WTC11 (cell line): ENCODE measurements at regions not wholly inside any gene's neighbourhood (a gene's known extent, or its start where the extent isn't known, plus 50 kb on each side); places are given as distances from the start of the nearest gene placed in this dataset.

Experiments
- ATAC-seq: fragments of 200-7000 bp; cut with Tn5 transposase; 2 replicates; pipeline ENCODE4 v1.10.0; 2021; ENCODE audit warnings: mild to moderate bottlenecking, moderate library complexity
- CTCF ChIA-PET: fragments of 300-600 bp; sonication (Branson Sonifier 250); formaldehyde crosslinking; loops from one replicate; lab custom pipeline; 2021; ENCODE audit warnings: antibody characterized with exemption; lab: Charles Lee
- POLR2A ChIA-PET: fragments of 350-600 bp; sonication (Branson Sonifier 250); formaldehyde crosslinking; loops from one replicate; lab custom pipeline; 2021; ENCODE audit warnings: antibody characterized with exemption; lab: Charles Lee
- DNase-seq: peaks from one replicate; pipeline ENCODE4 v3.0.0; 2021; ENCODE audit warnings: low spot score
- H3K27ac Mint-ChIP-seq: 2 replicates; pipeline ENCODE4 v1.8.0; 2021; ENCODE audit warnings: mixed read lengths
- H3K27me3 Mint-ChIP-seq: 2 replicates; pipeline ENCODE4 v1.8.0; 2021; ENCODE audit warnings: low read depth, mild to moderate bottlenecking, moderate library complexity, mixed read lengths
- H3K36me3 Mint-ChIP-seq: 2 replicates; pipeline ENCODE4 v1.8.0; 2021; ENCODE audit warnings: mixed read lengths
- H3K4me1 Mint-ChIP-seq: 2 replicates; pipeline ENCODE4 v1.8.0; 2022; ENCODE audit warnings: mixed read lengths
- H3K4me3 Mint-ChIP-seq: 2 replicates; pipeline ENCODE4 v1.8.0; 2021; ENCODE audit warnings: mild to moderate bottlenecking, moderate library complexity, mixed read lengths
- H3K9me3 Mint-ChIP-seq: 2 replicates; pipeline ENCODE4 v1.8.0; 2021; ENCODE audit warnings: mixed read lengths
- ATF1 ChIP-seq: sonication (generic); formaldehyde crosslinking; IDR thresholded peaks from 2 replicates; pipeline ENCODE4 v1.8.1; 2023; ENCODE audit warnings: mild to moderate bottlenecking, moderate library complexity, missing genetic modification reagents
- CREB1 ChIP-seq: sonication (generic); formaldehyde crosslinking; IDR thresholded peaks from 2 replicates; pipeline ENCODE4 v1.8.0; 2023; ENCODE audit warnings: mild to moderate bottlenecking, missing genetic modification reagents
- GABPB1 ChIP-seq: sonication (generic); formaldehyde crosslinking; IDR thresholded peaks from 2 replicates; pipeline ENCODE4 v1.8.1; 2023; ENCODE audit warnings: mild to moderate bottlenecking, missing genetic modification reagents
- NFE2L1 ChIP-seq: sonication (generic); formaldehyde crosslinking; IDR thresholded peaks from 2 replicates; pipeline ENCODE4 v1.8.1; 2023; ENCODE audit warnings: missing genetic modification reagents
- NR3C1 ChIP-seq: sonication (generic); formaldehyde crosslinking; conservative IDR thresholded peaks from 2 replicates; pipeline ENCODE4 v1.8.1; 2023; ENCODE audit warnings: low read depth, mild to moderate bottlenecking, missing genetic modification reagents
- PRRX2 ChIP-seq: fragments of 250-450 bp; sonication (Bioruptor Pico); IDR thresholded peaks from 2 replicates; pipeline ENCODE4 v1.8.0; 2021; ENCODE audit warnings: mild to moderate bottlenecking
- SMAD3 ChIP-seq: sonication (generic); formaldehyde crosslinking; IDR thresholded peaks from 2 replicates; pipeline ENCODE4 v1.8.0; 2022; ENCODE audit warnings: missing genetic modification reagents, mild to moderate bottlenecking, borderline replicate concordance
- SMAD4 ChIP-seq: sonication (generic); formaldehyde crosslinking; IDR thresholded peaks from 2 replicates; pipeline ENCODE4 v1.8.0; 2022; ENCODE audit warnings: mild to moderate bottlenecking, missing genetic modification reagents
- ZBTB21 ChIP-seq: sonication (generic); formaldehyde crosslinking; IDR thresholded peaks from 2 replicates; pipeline ENCODE4 v1.8.1; 2023; ENCODE audit warnings: mild to moderate bottlenecking, missing genetic modification reagents, borderline replicate concordance
- TF ChIP-seq, protein P1 (sequence below): fragments of 250-450 bp; sonication (Bioruptor Pico); conservative IDR thresholded peaks from 2 replicates; pipeline ENCODE4 v1.9.0; 2021; ENCODE audit warnings: mild to moderate bottlenecking
- TF ChIP-seq, protein P2 (sequence below): sonication (generic); formaldehyde crosslinking; IDR thresholded peaks from 2 replicates; pipeline ENCODE4 v1.8.0; 2022; ENCODE audit warnings: mild to moderate bottlenecking, missing genetic modification reagents
- TF ChIP-seq, protein P3 (sequence below): fragments of 250-450 bp; sonication (Bioruptor Pico); IDR thresholded peaks from 2 replicates; pipeline ENCODE4 v1.8.0; 2021; ENCODE audit warnings: mild to moderate bottlenecking
- TF ChIP-seq, protein P4 (sequence below): fragments of 250-450 bp; sonication (Bioruptor Pico); IDR thresholded peaks from 2 replicates; pipeline ENCODE4 v1.9.0; 2021; ENCODE audit warnings: mild to moderate bottlenecking, borderline replicate concordance
- TF ChIP-seq, protein P5 (sequence below): sonication (generic); formaldehyde crosslinking; IDR thresholded peaks from 2 replicates; pipeline ENCODE4 v1.8.1; 2023; ENCODE audit warnings: mild to moderate bottlenecking, moderate library complexity, missing genetic modification reagents
- TF ChIP-seq, protein P6 (sequence below): sonication (generic); formaldehyde crosslinking; conservative IDR thresholded peaks from 2 replicates; pipeline ENCODE4 v1.8.1; 2022; ENCODE audit warnings: mild to moderate bottlenecking, missing genetic modification reagents
- TF ChIP-seq, protein P7 (sequence below): sonication (generic); formaldehyde crosslinking; IDR thresholded peaks from 2 replicates; pipeline ENCODE4 v1.8.1; 2022; ENCODE audit warnings: missing genetic modification reagents, borderline replicate concordance
- TF ChIP-seq, protein P8 (sequence below): sonication (generic); formaldehyde crosslinking; IDR thresholded peaks from 2 replicates; pipeline ENCODE4 v1.8.0; 2023; ENCODE audit warnings: mild to moderate bottlenecking, missing genetic modification reagents

DNA sequence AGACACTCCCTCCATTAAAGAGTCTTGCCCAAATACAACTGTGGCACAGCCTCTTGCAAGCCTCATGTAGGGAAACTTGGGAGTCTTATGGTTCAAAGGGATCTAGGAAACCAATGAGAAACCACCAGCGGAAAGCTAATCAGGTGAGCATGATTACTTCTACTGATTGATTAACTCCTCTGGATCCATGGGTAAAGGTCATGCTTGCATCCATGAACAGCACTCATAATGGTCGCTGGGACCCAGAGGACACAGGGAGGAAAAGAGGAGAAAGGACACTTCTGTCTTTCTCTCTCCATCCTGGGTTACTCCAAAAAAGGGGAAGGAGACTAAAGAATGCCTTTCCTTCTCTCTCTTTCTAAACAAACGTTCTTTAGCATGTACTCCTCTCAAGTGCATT is 1397.2 kb downstream of the LRFN5 start (continued):
- TF ChIP-seq, protein P1, sequence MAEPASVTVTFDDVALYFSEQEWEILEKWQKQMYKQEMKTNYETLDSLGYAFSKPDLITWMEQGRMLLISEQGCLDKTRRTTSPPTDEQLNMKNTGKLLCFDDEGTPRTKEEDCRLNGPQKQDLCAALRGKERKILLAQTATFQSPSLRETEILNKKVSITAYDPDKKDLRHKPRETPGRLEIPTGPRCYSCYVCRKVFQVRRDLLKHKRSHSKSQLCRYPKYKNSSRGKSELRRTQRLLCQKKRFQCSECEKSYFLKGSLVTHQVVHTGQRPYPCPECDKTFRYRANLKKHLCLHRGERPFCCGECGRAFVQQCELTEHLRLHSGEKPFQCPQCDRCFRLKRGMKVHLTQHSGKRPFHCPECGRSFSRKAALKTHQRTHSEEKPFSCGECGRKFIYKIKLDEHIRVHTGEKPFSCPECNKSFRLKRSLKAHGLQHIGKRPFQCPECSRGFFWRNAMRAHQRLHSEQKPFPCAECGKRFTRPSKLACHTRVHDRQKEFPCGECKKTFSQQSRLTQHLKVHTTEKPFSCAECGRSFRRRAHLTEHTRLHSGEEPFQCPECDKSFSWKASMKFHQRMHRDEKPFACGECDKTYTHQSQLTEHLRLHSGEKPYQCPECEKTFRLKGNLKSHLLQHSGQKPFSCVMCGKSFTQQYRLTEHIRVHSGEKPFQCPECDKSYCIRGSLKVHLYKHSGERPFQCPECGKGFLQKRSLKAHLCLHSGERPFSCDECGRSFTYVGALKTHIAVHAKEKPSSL (CRISPR knock-in tag): no peak
- TF ChIP-seq ATF1: no peak
- TF ChIP-seq, protein P2, sequence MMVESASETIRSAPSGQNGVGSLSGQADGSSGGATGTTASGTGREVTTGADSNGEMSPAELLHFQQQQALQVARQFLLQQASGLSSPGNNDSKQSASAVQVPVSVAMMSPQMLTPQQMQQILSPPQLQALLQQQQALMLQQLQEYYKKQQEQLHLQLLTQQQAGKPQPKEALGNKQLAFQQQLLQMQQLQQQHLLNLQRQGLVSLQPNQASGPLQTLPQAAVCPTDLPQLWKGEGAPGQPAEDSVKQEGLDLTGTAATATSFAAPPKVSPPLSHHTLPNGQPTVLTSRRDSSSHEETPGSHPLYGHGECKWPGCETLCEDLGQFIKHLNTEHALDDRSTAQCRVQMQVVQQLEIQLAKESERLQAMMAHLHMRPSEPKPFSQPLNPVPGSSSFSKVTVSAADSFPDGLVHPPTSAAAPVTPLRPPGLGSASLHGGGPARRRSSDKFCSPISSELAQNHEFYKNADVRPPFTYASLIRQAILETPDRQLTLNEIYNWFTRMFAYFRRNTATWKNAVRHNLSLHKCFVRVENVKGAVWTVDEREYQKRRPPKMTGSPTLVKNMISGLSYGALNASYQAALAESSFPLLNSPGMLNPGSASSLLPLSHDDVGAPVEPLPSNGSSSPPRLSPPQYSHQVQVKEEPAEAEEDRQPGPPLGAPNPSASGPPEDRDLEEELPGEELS (CRISPR knock-in tag): no peak
- TF ChIP-seq, protein P3, sequence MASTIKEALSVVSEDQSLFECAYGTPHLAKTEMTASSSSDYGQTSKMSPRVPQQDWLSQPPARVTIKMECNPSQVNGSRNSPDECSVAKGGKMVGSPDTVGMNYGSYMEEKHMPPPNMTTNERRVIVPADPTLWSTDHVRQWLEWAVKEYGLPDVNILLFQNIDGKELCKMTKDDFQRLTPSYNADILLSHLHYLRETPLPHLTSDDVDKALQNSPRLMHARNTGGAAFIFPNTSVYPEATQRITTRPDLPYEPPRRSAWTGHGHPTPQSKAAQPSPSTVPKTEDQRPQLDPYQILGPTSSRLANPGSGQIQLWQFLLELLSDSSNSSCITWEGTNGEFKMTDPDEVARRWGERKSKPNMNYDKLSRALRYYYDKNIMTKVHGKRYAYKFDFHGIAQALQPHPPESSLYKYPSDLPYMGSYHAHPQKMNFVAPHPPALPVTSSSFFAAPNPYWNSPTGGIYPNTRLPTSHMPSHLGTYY (CRISPR knock-in tag): no peak
- TF ChIP-seq, protein P4, sequence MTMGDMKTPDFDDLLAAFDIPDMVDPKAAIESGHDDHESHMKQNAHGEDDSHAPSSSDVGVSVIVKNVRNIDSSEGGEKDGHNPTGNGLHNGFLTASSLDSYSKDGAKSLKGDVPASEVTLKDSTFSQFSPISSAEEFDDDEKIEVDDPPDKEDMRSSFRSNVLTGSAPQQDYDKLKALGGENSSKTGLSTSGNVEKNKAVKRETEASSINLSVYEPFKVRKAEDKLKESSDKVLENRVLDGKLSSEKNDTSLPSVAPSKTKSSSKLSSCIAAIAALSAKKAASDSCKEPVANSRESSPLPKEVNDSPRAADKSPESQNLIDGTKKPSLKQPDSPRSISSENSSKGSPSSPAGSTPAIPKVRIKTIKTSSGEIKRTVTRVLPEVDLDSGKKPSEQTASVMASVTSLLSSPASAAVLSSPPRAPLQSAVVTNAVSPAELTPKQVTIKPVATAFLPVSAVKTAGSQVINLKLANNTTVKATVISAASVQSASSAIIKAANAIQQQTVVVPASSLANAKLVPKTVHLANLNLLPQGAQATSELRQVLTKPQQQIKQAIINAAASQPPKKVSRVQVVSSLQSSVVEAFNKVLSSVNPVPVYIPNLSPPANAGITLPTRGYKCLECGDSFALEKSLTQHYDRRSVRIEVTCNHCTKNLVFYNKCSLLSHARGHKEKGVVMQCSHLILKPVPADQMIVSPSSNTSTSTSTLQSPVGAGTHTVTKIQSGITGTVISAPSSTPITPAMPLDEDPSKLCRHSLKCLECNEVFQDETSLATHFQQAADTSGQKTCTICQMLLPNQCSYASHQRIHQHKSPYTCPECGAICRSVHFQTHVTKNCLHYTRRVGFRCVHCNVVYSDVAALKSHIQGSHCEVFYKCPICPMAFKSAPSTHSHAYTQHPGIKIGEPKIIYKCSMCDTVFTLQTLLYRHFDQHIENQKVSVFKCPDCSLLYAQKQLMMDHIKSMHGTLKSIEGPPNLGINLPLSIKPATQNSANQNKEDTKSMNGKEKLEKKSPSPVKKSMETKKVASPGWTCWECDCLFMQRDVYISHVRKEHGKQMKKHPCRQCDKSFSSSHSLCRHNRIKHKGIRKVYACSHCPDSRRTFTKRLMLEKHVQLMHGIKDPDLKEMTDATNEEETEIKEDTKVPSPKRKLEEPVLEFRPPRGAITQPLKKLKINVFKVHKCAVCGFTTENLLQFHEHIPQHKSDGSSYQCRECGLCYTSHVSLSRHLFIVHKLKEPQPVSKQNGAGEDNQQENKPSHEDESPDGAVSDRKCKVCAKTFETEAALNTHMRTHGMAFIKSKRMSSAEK (CRISPR knock-in tag): no peak
- TF ChIP-seq, protein P5, sequence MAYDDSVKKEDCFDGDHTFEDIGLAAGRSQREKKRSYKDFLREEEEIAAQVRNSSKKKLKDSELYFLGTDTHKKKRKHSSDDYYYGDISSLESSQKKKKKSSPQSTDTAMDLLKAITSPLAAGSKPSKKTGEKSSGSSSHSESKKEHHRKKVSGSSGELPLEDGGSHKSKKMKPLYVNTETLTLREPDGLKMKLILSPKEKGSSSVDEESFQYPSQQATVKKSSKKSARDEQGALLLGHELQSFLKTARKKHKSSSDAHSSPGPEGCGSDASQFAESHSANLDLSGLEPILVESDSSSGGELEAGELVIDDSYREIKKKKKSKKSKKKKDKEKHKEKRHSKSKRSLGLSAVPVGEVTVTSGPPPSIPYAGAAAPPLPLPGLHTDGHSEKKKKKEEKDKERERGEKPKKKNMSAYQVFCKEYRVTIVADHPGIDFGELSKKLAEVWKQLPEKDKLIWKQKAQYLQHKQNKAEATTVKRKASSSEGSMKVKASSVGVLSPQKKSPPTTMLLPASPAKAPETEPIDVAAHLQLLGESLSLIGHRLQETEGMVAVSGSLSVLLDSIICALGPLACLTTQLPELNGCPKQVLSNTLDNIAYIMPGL: no peak

DNA sequence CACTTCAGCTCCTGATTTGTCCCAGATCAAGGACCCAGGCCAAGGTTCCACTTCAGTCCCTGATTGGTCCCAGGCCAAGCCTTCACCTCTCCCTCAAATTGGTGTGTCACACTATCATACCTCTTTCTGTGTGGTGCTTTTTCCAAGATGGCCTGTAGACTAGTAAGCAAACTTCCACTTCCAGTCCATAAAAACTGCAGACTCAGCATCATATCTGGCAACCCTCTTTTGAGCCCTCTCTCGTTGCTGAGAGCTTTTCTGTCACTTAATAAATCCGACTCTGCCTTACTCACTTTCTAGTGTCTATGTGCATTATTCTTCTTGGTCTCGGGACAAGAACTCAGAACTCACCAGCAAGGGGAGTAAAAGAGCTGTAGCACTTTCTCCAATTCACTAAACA is 1395.1 kb downstream of the LRFN5 start:
- Mint-ChIP-seq H3K9me3 (peaks cover 68% of the 10 kb centered on the region), H3K27ac (no peak overlapping the region), H3K4me3 (no peak overlapping the region), H3K27me3 (peaks cover 4% of the 10 kb centered on the region; the same call in 1 of the 2 replicates), H3K4me1 (no peaks in the 10 kb centered on the region), H3K36me3 (peaks cover 62% of the 10 kb centered on the region)
- DNase-seq: no peak
- POLR2A ChIA-PET: no interaction called here
- ATAC-seq: no peak
- CTCF ChIA-PET: no interaction called here
- TF ChIP-seq SMAD3 (CRISPR knock-in tag) (no peak), ZBTB21 (no peak), CREB1 (CRISPR knock-in tag) (no peak), PRRX2 (CRISPR knock-in tag) (no peak), NFE2L1 (CRISPR knock-in tag) (no peak), NR3C1 (no peak), SMAD4 (CRISPR knock-in tag) (no peak), GABPB1 (CRISPR knock-in tag) (no peak)
- TF ChIP-seq, protein P2 (CRISPR knock-in tag): no peak
- TF ChIP-seq, protein P6, sequence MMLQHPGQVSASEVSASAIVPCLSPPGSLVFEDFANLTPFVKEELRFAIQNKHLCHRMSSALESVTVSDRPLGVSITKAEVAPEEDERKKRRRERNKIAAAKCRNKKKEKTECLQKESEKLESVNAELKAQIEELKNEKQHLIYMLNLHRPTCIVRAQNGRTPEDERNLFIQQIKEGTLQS: no peak
- TF ChIP-seq, protein P7, sequence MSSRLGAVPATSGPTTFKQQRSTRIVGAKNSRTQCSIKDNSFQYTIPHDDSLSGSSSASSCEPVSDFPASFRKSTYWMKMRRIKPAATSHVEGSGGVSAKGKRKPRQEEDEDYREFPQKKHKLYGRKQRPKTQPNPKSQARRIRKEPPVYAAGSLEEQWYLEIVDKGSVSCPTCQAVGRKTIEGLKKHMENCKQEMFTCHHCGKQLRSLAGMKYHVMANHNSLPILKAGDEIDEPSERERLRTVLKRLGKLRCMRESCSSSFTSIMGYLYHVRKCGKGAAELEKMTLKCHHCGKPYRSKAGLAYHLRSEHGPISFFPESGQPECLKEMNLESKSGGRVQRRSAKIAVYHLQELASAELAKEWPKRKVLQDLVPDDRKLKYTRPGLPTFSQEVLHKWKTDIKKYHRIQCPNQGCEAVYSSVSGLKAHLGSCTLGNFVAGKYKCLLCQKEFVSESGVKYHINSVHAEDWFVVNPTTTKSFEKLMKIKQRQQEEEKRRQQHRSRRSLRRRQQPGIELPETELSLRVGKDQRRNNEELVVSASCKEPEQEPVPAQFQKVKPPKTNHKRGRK (CRISPR knock-in tag): no peak
- TF ChIP-seq, protein P8, sequence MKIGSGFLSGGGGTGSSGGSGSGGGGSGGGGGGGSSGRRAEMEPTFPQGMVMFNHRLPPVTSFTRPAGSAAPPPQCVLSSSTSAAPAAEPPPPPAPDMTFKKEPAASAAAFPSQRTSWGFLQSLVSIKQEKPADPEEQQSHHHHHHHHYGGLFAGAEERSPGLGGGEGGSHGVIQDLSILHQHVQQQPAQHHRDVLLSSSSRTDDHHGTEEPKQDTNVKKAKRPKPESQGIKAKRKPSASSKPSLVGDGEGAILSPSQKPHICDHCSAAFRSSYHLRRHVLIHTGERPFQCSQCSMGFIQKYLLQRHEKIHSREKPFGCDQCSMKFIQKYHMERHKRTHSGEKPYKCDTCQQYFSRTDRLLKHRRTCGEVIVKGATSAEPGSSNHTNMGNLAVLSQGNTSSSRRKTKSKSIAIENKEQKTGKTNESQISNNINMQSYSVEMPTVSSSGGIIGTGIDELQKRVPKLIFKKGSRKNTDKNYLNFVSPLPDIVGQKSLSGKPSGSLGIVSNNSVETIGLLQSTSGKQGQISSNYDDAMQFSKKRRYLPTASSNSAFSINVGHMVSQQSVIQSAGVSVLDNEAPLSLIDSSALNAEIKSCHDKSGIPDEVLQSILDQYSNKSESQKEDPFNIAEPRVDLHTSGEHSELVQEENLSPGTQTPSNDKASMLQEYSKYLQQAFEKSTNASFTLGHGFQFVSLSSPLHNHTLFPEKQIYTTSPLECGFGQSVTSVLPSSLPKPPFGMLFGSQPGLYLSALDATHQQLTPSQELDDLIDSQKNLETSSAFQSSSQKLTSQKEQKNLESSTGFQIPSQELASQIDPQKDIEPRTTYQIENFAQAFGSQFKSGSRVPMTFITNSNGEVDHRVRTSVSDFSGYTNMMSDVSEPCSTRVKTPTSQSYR (CRISPR knock-in tag): no peak
